OCI-LY7 (cell line): ENCODE measurements at regions not wholly inside any gene's neighbourhood (a gene's known extent, or its start where the extent isn't known, plus 50 kb on each side); places are given as distances from the start of the nearest gene placed in this dataset.

Experiments used
- EZH2phosphoT487 ChIP-seq: fragments of 200-600 bp; sonication (generic); IDR thresholded peaks from 2 replicates; pipeline ENCODE4 v1.6.1; 2018; ENCODE audit warnings: low read depth, borderline replicate concordance, mild to moderate bottlenecking, mixed run types, antibody characterized with exemption, low read length, moderate library complexity, mixed read lengths
- TF ChIP-seq, protein P1 (sequence below): fragments of 200-600 bp; sonication (generic); conservative IDR thresholded peaks from 2 replicates; pipeline ENCODE4 v1.5.1; 2014; ENCODE audit warnings: mild to moderate bottlenecking, antibody characterized with exemption, low read length, moderate library complexity, mixed read lengths

DNA sequence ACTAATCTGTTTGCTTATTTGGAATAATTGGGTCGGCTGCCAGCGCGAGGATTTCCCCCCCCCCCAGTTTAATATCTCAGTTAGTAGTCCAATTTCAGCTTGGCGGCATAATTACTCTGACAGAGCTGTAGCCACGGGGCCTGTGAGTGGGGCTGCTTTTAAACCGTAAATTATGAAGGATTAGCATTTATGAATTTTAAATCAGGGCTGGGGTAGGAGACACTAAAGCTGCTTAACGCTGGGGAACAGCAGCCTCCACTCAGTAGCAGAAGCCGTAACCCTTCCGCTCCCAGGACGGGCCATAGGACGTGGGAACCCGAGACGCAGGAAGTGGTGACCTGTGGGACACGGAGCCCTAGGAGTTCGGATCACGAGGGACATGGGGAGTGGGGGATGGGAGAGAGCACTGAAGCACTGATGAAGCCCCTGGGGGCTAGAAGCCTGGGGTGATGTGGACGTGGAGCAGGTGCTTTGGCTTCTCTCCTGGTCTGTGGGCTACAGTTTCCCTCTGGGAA lies 66.2 kb upstream of the LMO1 start:
- TF ChIP-seq EZH2phosphoT487: no peak
- TF ChIP-seq, protein P1, sequence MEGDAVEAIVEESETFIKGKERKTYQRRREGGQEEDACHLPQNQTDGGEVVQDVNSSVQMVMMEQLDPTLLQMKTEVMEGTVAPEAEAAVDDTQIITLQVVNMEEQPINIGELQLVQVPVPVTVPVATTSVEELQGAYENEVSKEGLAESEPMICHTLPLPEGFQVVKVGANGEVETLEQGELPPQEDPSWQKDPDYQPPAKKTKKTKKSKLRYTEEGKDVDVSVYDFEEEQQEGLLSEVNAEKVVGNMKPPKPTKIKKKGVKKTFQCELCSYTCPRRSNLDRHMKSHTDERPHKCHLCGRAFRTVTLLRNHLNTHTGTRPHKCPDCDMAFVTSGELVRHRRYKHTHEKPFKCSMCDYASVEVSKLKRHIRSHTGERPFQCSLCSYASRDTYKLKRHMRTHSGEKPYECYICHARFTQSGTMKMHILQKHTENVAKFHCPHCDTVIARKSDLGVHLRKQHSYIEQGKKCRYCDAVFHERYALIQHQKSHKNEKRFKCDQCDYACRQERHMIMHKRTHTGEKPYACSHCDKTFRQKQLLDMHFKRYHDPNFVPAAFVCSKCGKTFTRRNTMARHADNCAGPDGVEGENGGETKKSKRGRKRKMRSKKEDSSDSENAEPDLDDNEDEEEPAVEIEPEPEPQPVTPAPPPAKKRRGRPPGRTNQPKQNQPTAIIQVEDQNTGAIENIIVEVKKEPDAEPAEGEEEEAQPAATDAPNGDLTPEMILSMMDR: no peak
